ENCODE measurements at regions not wholly inside any gene's neighbourhood (a gene's known extent, or its start where the extent isn't known, plus 50 kb on each side); places are given as distances from the start of the nearest gene placed in this dataset.

DNA sequence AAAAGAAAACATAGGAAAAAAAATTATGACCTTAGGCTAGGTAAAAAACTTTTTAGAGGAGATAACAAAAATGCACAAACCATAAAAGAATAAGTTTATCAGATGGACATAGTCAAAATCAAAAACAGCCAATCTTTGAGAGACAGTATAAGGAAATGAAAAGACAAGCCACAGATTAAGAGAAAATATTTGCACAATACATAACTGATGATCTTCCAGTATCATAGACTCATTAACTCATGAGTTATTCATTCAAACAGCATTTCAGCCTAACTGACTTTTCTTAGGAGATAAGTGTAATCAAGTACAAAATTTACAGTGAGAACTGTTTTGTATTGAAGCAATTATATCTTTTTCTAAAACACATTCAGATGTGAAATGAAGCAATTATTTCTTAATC lies 183.8 kb downstream of the FBXO8 start:
- TF ChIP-seq, protein P1, sequence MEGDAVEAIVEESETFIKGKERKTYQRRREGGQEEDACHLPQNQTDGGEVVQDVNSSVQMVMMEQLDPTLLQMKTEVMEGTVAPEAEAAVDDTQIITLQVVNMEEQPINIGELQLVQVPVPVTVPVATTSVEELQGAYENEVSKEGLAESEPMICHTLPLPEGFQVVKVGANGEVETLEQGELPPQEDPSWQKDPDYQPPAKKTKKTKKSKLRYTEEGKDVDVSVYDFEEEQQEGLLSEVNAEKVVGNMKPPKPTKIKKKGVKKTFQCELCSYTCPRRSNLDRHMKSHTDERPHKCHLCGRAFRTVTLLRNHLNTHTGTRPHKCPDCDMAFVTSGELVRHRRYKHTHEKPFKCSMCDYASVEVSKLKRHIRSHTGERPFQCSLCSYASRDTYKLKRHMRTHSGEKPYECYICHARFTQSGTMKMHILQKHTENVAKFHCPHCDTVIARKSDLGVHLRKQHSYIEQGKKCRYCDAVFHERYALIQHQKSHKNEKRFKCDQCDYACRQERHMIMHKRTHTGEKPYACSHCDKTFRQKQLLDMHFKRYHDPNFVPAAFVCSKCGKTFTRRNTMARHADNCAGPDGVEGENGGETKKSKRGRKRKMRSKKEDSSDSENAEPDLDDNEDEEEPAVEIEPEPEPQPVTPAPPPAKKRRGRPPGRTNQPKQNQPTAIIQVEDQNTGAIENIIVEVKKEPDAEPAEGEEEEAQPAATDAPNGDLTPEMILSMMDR (IDR thresholded peaks at IDR 0.05): no peak
- Histone ChIP-seq H3K36me3 (ENCODE audit: control insufficient read depth, insufficient read depth, low read length) (no peaks in the 10 kb centered on the region), H3K27me3 (ENCODE audit: control insufficient read depth, insufficient read depth, low read length) (no peaks in the 10 kb centered on the region), H3K4me3 (ENCODE audit: low read length) (no peak overlapping the region), H3K9me3 (ENCODE audit: control insufficient read depth, insufficient read depth, low read length) (no peaks in the 10 kb centered on the region), H3K4me1 (ENCODE audit: control insufficient read depth, insufficient read depth, low read length) (no peaks in the 10 kb centered on the region), H3K27ac (ENCODE audit: low read length) (no peak overlapping the region)
- H3K27me3 Mint-ChIP-seq (ENCODE audit: low read depth in 2 of 2): no peaks in the 10 kb centered on the region
- DNase-seq (no peak), ATAC-seq (no peak)
- H3K4me3 Mint-ChIP-seq: no peak overlapping the region
- peaks cover 0 to 2% of the 10 kb centered on the region in 2 donors for H3K9me3 Mint-ChIP-seq
- no peaks in the 10 kb centered on the region for H3K4me1 Mint-ChIP-seq
- intact Hi-C loops (cut with micrococcal nuclease): no loop called here
- no peaks in the 10 kb centered on the region for H3K36me3 Mint-ChIP-seq
- no peak overlapping the region for H3K27ac Mint-ChIP-seq

DNA sequence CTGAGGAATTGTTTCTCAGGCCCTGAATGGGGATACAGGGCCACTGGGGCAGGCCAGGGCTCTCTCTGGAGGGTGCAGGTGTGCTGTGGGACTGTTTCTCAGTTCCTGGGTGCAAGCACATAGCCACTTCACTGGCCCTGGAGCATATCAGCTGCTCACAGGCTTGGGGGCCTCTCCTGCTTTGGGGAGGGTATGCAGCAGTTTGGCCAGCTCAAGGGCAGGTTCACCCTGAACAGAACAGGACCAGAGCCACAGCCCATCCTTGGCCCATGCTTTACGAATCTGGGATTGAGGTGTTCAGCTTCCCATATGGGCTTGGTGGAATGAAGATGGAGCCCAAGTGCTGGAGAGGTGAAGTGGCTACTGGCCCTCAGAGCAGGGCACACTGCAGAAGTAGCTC lies 186.5 kb downstream of the FBXO8 start:
- Mint-ChIP-seq H3K4me3 (no peak overlapping the region), H3K27ac (no peak overlapping the region), H3K4me1 (no peaks in the 10 kb centered on the region), H3K27me3 (ENCODE audit: low read depth in 2 of 2) (no peaks in the 10 kb centered on the region), H3K9me3 (peaks cover 2 to 3% of the 10 kb centered on the region in 2 donors), H3K36me3 (no peaks in the 10 kb centered on the region)
- H3K4me3 ChIP-seq (ENCODE audit: low read length): no peak overlapping the region
- H3K4me1 ChIP-seq (ENCODE audit: control insufficient read depth, insufficient read depth, low read length): no peaks in the 10 kb centered on the region
- ATAC-seq (no peak), DNase-seq (no peak)
- H3K27ac ChIP-seq (ENCODE audit: low read length): no peak overlapping the region
- TF ChIP-seq, protein P1 (IDR thresholded peaks at IDR 0.05): no peak
- no peaks in the 10 kb centered on the region for H3K36me3 ChIP-seq (ENCODE audit: control insufficient read depth, insufficient read depth, low read length)
- 77% methylated on average over 1 of the region's 1 CpG for WGBS (ENCODE audit: insufficient coverage)
- H3K9me3 ChIP-seq (ENCODE audit: control insufficient read depth, insufficient read depth, low read length): no peaks in the 10 kb centered on the region
- H3K27me3 ChIP-seq (ENCODE audit: control insufficient read depth, insufficient read depth, low read length): no peaks in the 10 kb centered on the region
- intact Hi-C loops (cut with micrococcal nuclease): no loop called here

DNA sequence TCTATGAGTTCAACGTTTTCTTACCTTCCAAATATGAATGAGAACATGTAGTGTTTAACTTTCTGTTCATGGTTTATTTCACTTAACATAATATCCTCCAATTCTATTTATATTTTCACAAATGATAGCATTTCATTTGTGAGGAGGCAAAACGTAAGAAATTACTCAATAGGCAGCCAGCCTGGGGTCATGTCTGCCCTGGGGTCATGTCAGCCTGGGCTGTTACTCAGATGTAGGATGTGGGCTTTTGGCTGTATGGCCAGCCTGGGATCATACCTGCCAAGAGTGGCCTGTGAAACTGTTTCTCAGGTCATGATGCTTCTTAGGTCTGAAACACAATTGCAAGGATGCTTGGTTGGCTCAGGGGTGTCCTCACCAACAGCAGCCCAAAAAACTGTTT lies 187.0 kb downstream of the FBXO8 start:
- TF ChIP-seq, protein P1 (IDR thresholded peaks at IDR 0.05): no peak
- H3K36me3 ChIP-seq (ENCODE audit: control insufficient read depth, insufficient read depth, low read length): no peaks in the 10 kb centered on the region
- no peak for DNase-seq
- Mint-ChIP-seq H3K4me1 (no peaks in the 10 kb centered on the region), H3K9me3 (peaks cover 2 to 3% of the 10 kb centered on the region in 2 donors), H3K27me3 (ENCODE audit: low read depth in 2 of 2) (no peaks in the 10 kb centered on the region), H3K36me3 (no peaks in the 10 kb centered on the region), H3K4me3 (no peak overlapping the region), H3K27ac (no peak overlapping the region)
- H3K27ac ChIP-seq (ENCODE audit: low read length): no peak overlapping the region
- no peaks in the 10 kb centered on the region for H3K27me3 ChIP-seq (ENCODE audit: control insufficient read depth, insufficient read depth, low read length)
- no peak overlapping the region for H3K4me3 ChIP-seq (ENCODE audit: low read length)
- 80% methylated on average over 1 of the region's 2 CpGs for WGBS (ENCODE audit: insufficient coverage)
- H3K4me1 ChIP-seq (ENCODE audit: control insufficient read depth, insufficient read depth, low read length): no peaks in the 10 kb centered on the region
- no peaks in the 10 kb centered on the region for H3K9me3 ChIP-seq (ENCODE audit: control insufficient read depth, insufficient read depth, low read length)
- intact Hi-C loops (cut with micrococcal nuclease): no loop called here
- no peak for ATAC-seq

DNA sequence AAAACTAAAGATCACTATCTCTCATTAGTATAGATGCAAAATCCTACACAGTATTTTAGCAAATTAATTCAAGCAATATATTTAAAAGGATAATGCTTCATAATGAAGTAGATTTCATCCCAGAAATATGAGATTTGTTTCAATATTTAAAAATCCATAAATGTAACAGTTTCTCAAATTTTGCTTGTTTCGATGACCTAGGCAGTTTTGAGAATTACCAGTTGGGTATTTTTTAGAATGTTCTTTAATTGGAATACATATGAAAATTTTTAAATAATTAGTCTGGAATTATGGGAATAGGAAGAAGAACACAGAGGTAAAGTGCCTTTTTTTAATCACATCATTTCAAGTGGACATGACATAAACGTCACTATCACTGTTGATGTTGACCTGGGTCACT lies 192.3 kb downstream of the FBXO8 start:
- Mint-ChIP-seq H3K36me3 (no peaks in the 10 kb centered on the region), H3K9me3 (peaks cover 3 to 5% of the 10 kb centered on the region in 2 donors), H3K4me3 (no peak overlapping the region), H3K27me3 (ENCODE audit: low read depth in 2 of 2) (peaks cover 0 to 3% of the 10 kb centered on the region in 2 donors), H3K27ac (no peak overlapping the region), H3K4me1 (no peaks in the 10 kb centered on the region)
- intact Hi-C loops (cut with micrococcal nuclease): no loop called here
- Histone ChIP-seq H3K4me1 (ENCODE audit: control insufficient read depth, insufficient read depth, low read length) (no peaks in the 10 kb centered on the region), H3K36me3 (ENCODE audit: control insufficient read depth, insufficient read depth, low read length) (no peaks in the 10 kb centered on the region), H3K4me3 (ENCODE audit: low read length) (no peak overlapping the region), H3K27me3 (ENCODE audit: control insufficient read depth, insufficient read depth, low read length) (no peaks in the 10 kb centered on the region), H3K27ac (ENCODE audit: low read length) (no peak overlapping the region), H3K9me3 (ENCODE audit: control insufficient read depth, insufficient read depth, low read length) (no peaks in the 10 kb centered on the region)
- TF ChIP-seq, protein P1 (IDR thresholded peaks at IDR 0.05): no peak
- ATAC-seq: no peak
- WGBS (ENCODE audit: insufficient coverage): 100% methylated on average over 1 of the region's 2 CpGs
- no peak for DNase-seq
